Peyer's patch (tissue), 4 donors: ENCODE measurements at regions not wholly inside any gene's neighbourhood (a gene's known extent, or its start where the extent isn't known, plus 50 kb on each side); places are given as distances from the start of the nearest gene placed in this dataset.

Source experiments
- DNase-seq, 3 donors: peaks; one replicate each; pipeline ENCODE4 v3.0.0-alpha.2; 2017 to 2019
- H3K27ac ChIP-seq, 4 donors: fragments of 200-600 bp; sonication (generic); one replicate each; pipeline ENCODE4 v1.5.1; 2016 to 2019
- H3K27me3 ChIP-seq, 2 donors: fragments of 200-600 bp; sonication (generic); one replicate each; pipeline ENCODE4 v1.5.1; 2019
- H3K36me3 ChIP-seq, 3 donors: fragments of 200-600 bp; sonication (generic); one replicate each; pipeline ENCODE4 v1.5.1; 2016 to 2019
- H3K4me1 ChIP-seq, 4 donors: fragments of 200-600 bp; sonication (generic); one replicate each; pipeline ENCODE4 v1.5.1; 2016 to 2019
- H3K4me3 ChIP-seq, 4 donors: fragments of 200-600 bp; sonication (generic); 1 replicate in 3 of 4; 2 replicates in 1 of 4; pipeline ENCODE4 v1.5.1; 2016 to 2019; ENCODE audit warnings: mild to moderate bottlenecking in 1 of 4
- H3K9me3 ChIP-seq, 4 donors: fragments of 200-600 bp; sonication (generic); one replicate each; pipeline ENCODE4 v1.5.1; 2016 to 2019; ENCODE audit warnings: mild to moderate bottlenecking in 1 of 4
- CTCF ChIP-seq, 6 experiments: fragments of 450-650 bp in 4 of 6; fragments of 200-600 bp in 2 of 6; sonication (generic) in 1 of 6; IDR thresholded peaks; one replicate each; pipeline ENCODE4 v1.5.1; 2017 to 2019; ENCODE audit warnings: antibody characterized with exemption in 6 of 6, mild to moderate bottlenecking in 3 of 6, moderate library complexity in 1 of 6
- POLR2A ChIP-seq, 2 donors: fragments of 450-650 bp; IDR thresholded peaks; one replicate each; pipeline ENCODE4 v1.5.1; 2017; ENCODE audit warnings: antibody characterized with exemption in 2 of 2, mild to moderate bottlenecking in 2 of 2, moderate library complexity in 2 of 2

- H3K9me3 ChIP-seq = no peaks in the 10 kb centered on the region
- no peak for DNase-seq
- TF ChIP-seq POLR2A (IDR thresholded peaks at IDR 0.05) (no peak), CTCF (IDR thresholded peaks at IDR 0.05) (no peak)
- no peak overlapping the region for H3K27ac ChIP-seq
- H3K4me1 ChIP-seq = no peaks in the 10 kb centered on the region
- H3K4me3 ChIP-seq = no peak overlapping the region
- no peaks in the 10 kb centered on the region for H3K36me3 ChIP-seq
- H3K27me3 ChIP-seq = no peaks in the 10 kb centered on the region
Observed at GRCh38 chr12:83676781-83677295, 990.1 kb downstream of the TMTC2 start.

DNA sequence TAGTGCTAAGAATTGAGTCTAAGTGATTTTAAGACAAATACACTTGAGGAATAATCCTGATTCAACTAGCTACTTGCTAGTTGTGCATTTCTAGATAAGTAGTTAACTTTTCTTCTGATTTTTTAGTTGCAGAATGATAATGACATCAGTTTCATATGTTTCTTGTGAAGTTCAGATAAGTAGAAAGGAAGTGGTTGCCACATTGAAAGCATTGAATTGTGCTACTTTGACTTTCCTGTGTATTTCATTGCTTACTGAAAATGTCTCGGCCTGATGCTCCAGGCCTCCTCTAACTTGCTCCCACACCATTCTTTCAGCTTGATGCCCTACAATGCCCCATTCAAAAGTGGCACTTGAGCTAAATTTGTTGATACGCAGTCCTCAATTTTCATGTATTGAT is 980.0 kb downstream of the TMTC2 start:
- TF ChIP-seq CTCF (IDR thresholded peaks at IDR 0.05) (no peak), POLR2A (IDR thresholded peaks at IDR 0.05) (no peak)
- Histone ChIP-seq H3K27ac (no peak overlapping the region), H3K9me3 (no peaks in the 10 kb centered on the region), H3K4me1 (no peaks in the 10 kb centered on the region), H3K27me3 (no peaks in the 10 kb centered on the region), H3K4me3 (no peak overlapping the region), H3K36me3 (no peaks in the 10 kb centered on the region)
- DNase-seq = no peak

DNA sequence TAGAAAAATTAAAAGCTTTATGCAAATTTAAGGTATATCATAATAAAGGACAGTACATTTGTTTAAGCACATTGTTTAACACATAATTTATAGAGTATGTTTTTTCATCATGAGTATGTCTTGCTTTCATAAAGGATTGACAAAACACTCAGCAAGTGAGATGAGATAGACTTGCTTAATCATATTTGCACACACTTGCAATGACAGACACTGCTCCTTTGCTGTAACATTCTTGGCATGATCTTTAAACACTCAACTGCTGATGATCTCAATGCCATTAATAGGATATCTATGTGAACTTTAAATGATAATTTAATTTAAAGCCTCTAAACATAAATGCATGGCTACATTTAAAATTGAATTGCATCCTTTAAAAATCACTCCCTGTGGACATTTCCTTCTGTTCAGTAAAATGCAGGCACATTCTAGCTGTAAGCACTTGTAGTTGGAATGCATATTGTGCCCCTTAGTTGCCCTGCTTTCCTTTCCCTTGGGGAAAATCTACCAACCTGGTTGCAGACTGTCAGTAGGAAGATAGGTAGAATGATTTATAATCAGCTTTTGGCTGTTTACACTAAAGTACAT is 979.0 kb downstream of the TMTC2 start:
- Histone ChIP-seq H3K36me3 (no peaks in the 10 kb centered on the region), H3K4me1 (no peaks in the 10 kb centered on the region), H3K4me3 (no peak overlapping the region), H3K27me3 (no peaks in the 10 kb centered on the region), H3K27ac (no peak overlapping the region), H3K9me3 (no peaks in the 10 kb centered on the region)
- no peak for DNase-seq
- TF ChIP-seq CTCF (IDR thresholded peaks at IDR 0.05) = no peak
- TF ChIP-seq POLR2A (IDR thresholded peaks at IDR 0.05) = no peak

GRCh38 chr12:83664650-83665049 is 977.9 kb downstream of the TMTC2 start:
- H3K4me1 ChIP-seq = no peaks in the 10 kb centered on the region
- H3K36me3 ChIP-seq = no peaks in the 10 kb centered on the region
- no peaks in the 10 kb centered on the region for H3K27me3 ChIP-seq
- no peaks in the 10 kb centered on the region for H3K9me3 ChIP-seq
- H3K4me3 ChIP-seq = no peak overlapping the region
- H3K27ac ChIP-seq = no peak overlapping the region
- TF ChIP-seq POLR2A (IDR thresholded peaks at IDR 0.05) = no peak
- TF ChIP-seq CTCF (IDR thresholded peaks at IDR 0.05) = no peak
- no peak for DNase-seq

GRCh38 chr12:83660727-83661358 is 974.1 kb downstream of the TMTC2 start:
- H3K36me3 ChIP-seq = no peaks in the 10 kb centered on the region
- no peak overlapping the region for H3K4me3 ChIP-seq
- no peaks in the 10 kb centered on the region for H3K4me1 ChIP-seq
- no peak overlapping the region for H3K27ac ChIP-seq
- H3K27me3 ChIP-seq = no peaks in the 10 kb centered on the region
- no peak for TF ChIP-seq CTCF (IDR thresholded peaks at IDR 0.05)
- TF ChIP-seq POLR2A (IDR thresholded peaks at IDR 0.05) = no peak
- H3K9me3 ChIP-seq = no peaks in the 10 kb centered on the region
- DNase-seq = no peak
